Keratinocyte (primary cell): ENCODE measurements at regions not wholly inside any gene's neighbourhood (a gene's known extent, or its start where the extent isn't known, plus 50 kb on each side); places are given as distances from the start of the nearest gene placed in this dataset.

Source experiments
- DNase-seq: peaks from one replicate; pipeline ENCODE4 v3.0.0-alpha.2; 2011; ENCODE audit warnings: low read depth, missing footprints, low spot score
- FAIRE-seq: peaks from 2 replicates; lab custom pipeline; 2011; peaks lifted over from hg19 to GRCh38; lab: Jason Lieb, UNC
- H2AFZ ChIP-seq: 2 replicates; pipeline ENCODE4 v1.6.0; 2012; ENCODE audit warnings: low read length, control low read depth, inconsistent platforms; ENCODE audit not compliant: control insufficient read depth
- H3K27ac ChIP-seq: 2 replicates; pipeline ENCODE4 v1.5.1; 2011; ENCODE audit warnings: low read length; ENCODE audit not compliant: control insufficient read depth, insufficient read depth
- H3K27me3 ChIP-seq: 3 replicates; pipeline ENCODE4 v1.6.0; 2011; ENCODE audit warnings: low read length; ENCODE audit not compliant: control insufficient read depth, insufficient read depth; ENCODE audit errors: extremely low read depth
- H3K36me3 ChIP-seq, 2 experiments: 2 replicates in 1 of 2; 3 replicates in 1 of 2; pipeline ENCODE4 v1.5.1; 2011; ENCODE audit warnings: low read length in 2 of 2, mild to moderate bottlenecking in 1 of 2; ENCODE audit not compliant: control insufficient read depth in 2 of 2, insufficient read depth in 2 of 2; ENCODE audit errors: extremely low read depth in 1 of 2
- H3K4me1 ChIP-seq: 3 replicates; pipeline ENCODE4 v1.5.1; 2011; ENCODE audit warnings: low read length; ENCODE audit not compliant: control insufficient read depth, insufficient read depth; ENCODE audit errors: extremely low read depth
- H3K4me2 ChIP-seq: 3 replicates; pipeline ENCODE4 v1.6.0; 2011; ENCODE audit warnings: low read depth, low read length; ENCODE audit not compliant: control insufficient read depth, insufficient read depth; ENCODE audit errors: extremely low read depth
- H3K4me3 ChIP-seq, 3 experiments: fragments of 200-600 bp in 1 of 3; sonication (generic) in 1 of 3; 2 replicates in 2 of 3; 3 replicates in 1 of 3; pipeline ENCODE4 v1.5.1; 2011 to 2016; ENCODE audit warnings: low read length in 3 of 3, mild to moderate bottlenecking in 3 of 3, control low read depth in 2 of 3, inconsistent platforms in 1 of 3, low read depth in 1 of 3, mixed read lengths in 1 of 3, mixed run types in 1 of 3, moderate library complexity in 1 of 3; ENCODE audit not compliant: control insufficient read depth in 2 of 3, insufficient read depth in 2 of 3; ENCODE audit errors: extremely low read depth in 1 of 3
- H3K79me2 ChIP-seq: 2 replicates; pipeline ENCODE4 v1.6.0; 2012; ENCODE audit warnings: low read length; ENCODE audit not compliant: control insufficient read depth, insufficient read depth
- H3K9ac ChIP-seq: 3 replicates; pipeline ENCODE4 v1.6.0; 2011; ENCODE audit warnings: low read length; ENCODE audit not compliant: control insufficient read depth, insufficient read depth; ENCODE audit errors: extremely low read depth
- H3K9me1 ChIP-seq: 3 replicates; pipeline ENCODE4 v1.6.0; 2011; ENCODE audit warnings: low read length; ENCODE audit not compliant: control insufficient read depth, insufficient read depth; ENCODE audit errors: extremely low read depth
- H3K9me3 ChIP-seq: 2 replicates; pipeline ENCODE4 v1.5.1; 2012; ENCODE audit warnings: low read depth, low read length; ENCODE audit not compliant: control insufficient read depth
- H4K20me1 ChIP-seq: 3 replicates; pipeline ENCODE4 v1.6.0; 2011; ENCODE audit warnings: low read length; ENCODE audit not compliant: control insufficient read depth, insufficient read depth; ENCODE audit errors: extremely low read depth
- CTCF ChIP-seq, 3 experiments: IDR thresholded peaks in 1 of 3; conservative IDR thresholded peaks in 1 of 3; optimal IDR thresholded peaks in 1 of 3; 2 replicates in 2 of 3; 3 replicates in 1 of 3; pipeline versions ENCODE3 to v1.5.1; 2011; ENCODE audit warnings: low read length in 3 of 3, mild to moderate bottlenecking in 3 of 3, moderate library complexity in 2 of 3, control low read depth in 1 of 3, inconsistent platforms in 1 of 3; ENCODE audit not compliant: insufficient read depth in 2 of 3; ENCODE audit errors: extremely low read depth in 1 of 3
- EZH2 ChIP-seq: IDR thresholded peaks from one replicate; pipeline ENCODE4 v1.6.1; 2012; ENCODE audit warnings: inconsistent platforms, mild to moderate bottlenecking, low read length, moderate library complexity
- dilution Hi-C: fragments of 300-500 bp; cut with MboI; formaldehyde crosslinking; loops from one replicate; pipeline ENCODE4 v1.7.0; 2020; ENCODE audit warnings: low sequenced_read_pairs; ENCODE audit not compliant: extremely low pct_ligation_motif_present

- TF ChIP-seq EZH2 (no peak), CTCF (optimal IDR thresholded peaks at IDR 0.05 in 1 of 3, IDR thresholded peaks at IDR 0.05 in 1 of 3, conservative IDR thresholded peaks at IDR 0.05 in 1 of 3; ENCODE audit: extremely low read depth in 1 of 3, insufficient read depth in 2 of 3, low read length in 3 of 3) (no peak)
- H3K4me2 ChIP-seq, result peak overlapping the region; percentile 27
- dilution Hi-C loops, result no loop called here
- H3K36me3 ChIP-seq, result peaks cover 18 to 25% of the 10 kb centered on the region in 2 experiments
- no peak for DNase-seq
- no peak for FAIRE-seq
- no peaks in the 10 kb centered on the region for H3K9me1 ChIP-seq
- H4K20me1 ChIP-seq, result no peaks in the 10 kb centered on the region
- no peaks in the 10 kb centered on the region for H3K9me3 ChIP-seq
- no peak overlapping the region for H2AFZ ChIP-seq
- H3K4me1 ChIP-seq, result peaks cover 41% of the 10 kb centered on the region
- no peak overlapping the region for H3K27ac ChIP-seq
- no peak overlapping the region for H3K9ac ChIP-seq
- H3K79me2 ChIP-seq, result no peaks in the 10 kb centered on the region
- H3K27me3 ChIP-seq, result no peaks in the 10 kb centered on the region
- no peak overlapping the region for H3K4me3 ChIP-seq
These were observed 95.7 kb downstream of the RFLNA start for GRCh38 chr12:124390442-124391097.

DNA sequence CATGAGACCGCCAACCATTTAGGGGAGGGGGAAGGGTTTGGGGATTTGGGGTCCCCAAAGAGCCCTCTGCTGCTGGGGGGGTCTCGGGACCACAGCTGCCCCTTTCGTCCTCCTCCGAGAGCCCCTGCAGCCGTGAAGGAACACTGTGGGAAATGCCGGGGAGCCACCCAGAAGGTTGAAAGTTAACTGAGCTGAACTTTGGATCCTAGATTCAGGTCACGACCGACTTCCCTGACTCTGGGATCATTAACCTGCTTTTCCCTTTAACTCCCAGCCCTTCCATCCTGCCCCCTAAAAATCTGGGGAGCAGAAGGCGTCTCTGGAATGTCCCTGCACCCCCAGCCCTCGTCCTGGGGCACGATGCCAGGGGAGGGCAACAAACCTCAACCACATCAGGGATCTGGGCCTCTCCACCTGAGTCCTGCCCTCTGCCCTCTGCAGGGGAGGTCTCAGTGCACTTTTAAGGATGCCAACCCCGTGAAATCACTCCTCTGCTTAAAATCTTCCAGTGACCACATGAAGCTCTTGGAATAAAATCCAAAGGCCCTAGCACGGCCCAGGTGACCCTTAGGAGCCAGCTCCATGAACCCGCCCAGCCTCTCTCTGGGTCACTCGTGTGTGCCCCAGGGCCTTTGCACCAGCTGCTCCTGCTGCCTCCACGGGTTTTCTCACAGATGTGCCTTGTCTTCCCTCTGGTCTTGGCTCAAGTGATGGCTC is 95.0 kb downstream of the RFLNA start:
- Histone ChIP-seq H3K27ac (no peak overlapping the region), H3K9ac (no peak overlapping the region), H3K9me3 (no peaks in the 10 kb centered on the region), H4K20me1 (no peaks in the 10 kb centered on the region), H3K9me1 (no peaks in the 10 kb centered on the region), H3K27me3 (no peaks in the 10 kb centered on the region), H3K4me3 (no peak overlapping the region), H3K79me2 (no peaks in the 10 kb centered on the region), H3K4me1 (peaks cover 48% of the 10 kb centered on the region), H3K36me3 (peaks cover 16 to 26% of the 10 kb centered on the region in 2 experiments), H3K4me2 (no peak overlapping the region), H2AFZ (no peak overlapping the region)
- TF ChIP-seq CTCF (optimal IDR thresholded peaks at IDR 0.05 in 1 of 3, IDR thresholded peaks at IDR 0.05 in 1 of 3, conservative IDR thresholded peaks at IDR 0.05 in 1 of 3; ENCODE audit: extremely low read depth in 1 of 3, insufficient read depth in 2 of 3, low read length in 3 of 3) (no peak), EZH2 (no peak)
- no peak for FAIRE-seq
- dilution Hi-C loops, result no loop called here
- DNase-seq, result no peak
